Fibroblast of skin of right quadriceps (primary cell): ENCODE measurements at regions not wholly inside any gene's neighbourhood (a gene's known extent, or its start where the extent isn't known, plus 50 kb on each side); places are given as distances from the start of the nearest gene placed in this dataset.
A peak's percentile ranks its signal among the peaks of the same experiment; 100 is the strongest.
"Not testable (repeated sequence)": the region's sequence is repeated elsewhere in the genome, so short reads cannot be mapped to it uniquely, and the experiment has no call there.

Experiments used
- DNase-seq: peaks from one replicate; pipeline ENCODE4 v3.0.0-alpha.2; 2013

GRCh38 chrX:18102006-18102405, 118.7 kb downstream of the BEND2 start:
- DNase-seq: no peak

GRCh38 chrX:18101087-18101486, 119.6 kb downstream of the BEND2 start:
- no peak for DNase-seq

- DNase-seq: no peak
These were observed 120.9 kb downstream of the BEND2 start for GRCh38 chrX:18099745-18100144.

GRCh38 chrX:18098763-18099162, 121.9 kb downstream of the BEND2 start:
- no peak for DNase-seq

GRCh38 chrX:18076434-18076833, 144.3 kb downstream of the BEND2 start:
- DNase-seq: no peak

- DNase-seq: no peak
These were observed 145.1 kb downstream of the BEND2 start for GRCh38 chrX:18075603-18076002.

GRCh38 chrX:18068045-18068444, 152.6 kb downstream of the BEND2 start:
- DNase-seq: not testable (repeated sequence)

GRCh38 chrX:18065956-18066355, 154.7 kb downstream of the BEND2 start:
- no peak for DNase-seq

GRCh38 chrX:18051690-18052089, 169.0 kb downstream of the BEND2 start:
- DNase-seq: no peak

GRCh38 chrX:18047491-18047890, 173.2 kb downstream of the BEND2 start:
- peak; percentile 58 for DNase-seq

- DNase-seq: no peak
These were observed 175.2 kb downstream of the BEND2 start for GRCh38 chrX:18045436-18045835.

GRCh38 chrX:18042776-18043175, 177.9 kb downstream of the BEND2 start:
- DNase-seq: no peak

GRCh38 chrX:18041656-18042055, 179.0 kb downstream of the BEND2 start:
- no peak for DNase-seq

GRCh38 chrX:18039023-18039422, 177.9 kb upstream of the RAI2 start:
- DNase-seq: no peak

GRCh38 chrX:18036394-18036793, 175.3 kb upstream of the RAI2 start:
- DNase-seq: no peak

- DNase-seq: peak; percentile 17
These were observed 173.8 kb upstream of the RAI2 start for GRCh38 chrX:18034945-18035344.

GRCh38 chrX:18034504-18034903, 173.4 kb upstream of the RAI2 start:
- no peak for DNase-seq

- no peak for DNase-seq
These were observed 171.6 kb upstream of the RAI2 start for GRCh38 chrX:18032486-18033221.

GRCh38 chrX:18031726-18032375, 170.8 kb upstream of the RAI2 start:
- DNase-seq: no peak

- not testable (repeated sequence) for DNase-seq
These were observed 169.6 kb upstream of the RAI2 start for GRCh38 chrX:18030656-18031055.

GRCh38 chrX:18026166-18026565, 165.1 kb upstream of the RAI2 start:
- DNase-seq: no peak

GRCh38 chrX:18017411-18017810, 156.3 kb upstream of the RAI2 start:
- no peak for DNase-seq

- DNase-seq: no peak
These were observed 155.8 kb upstream of the RAI2 start for GRCh38 chrX:18016941-18017340.

GRCh38 chrX:18010253-18010652, 149.2 kb upstream of the RAI2 start:
- DNase-seq: no peak

- DNase-seq: no peak
These were observed 142.8 kb upstream of the RAI2 start for GRCh38 chrX:18003876-18004275.
